ENCODE measurements at regions not wholly inside any gene's neighbourhood (a gene's known extent, or its start where the extent isn't known, plus 50 kb on each side); places are given as distances from the start of the nearest gene placed in this dataset.

DNA sequence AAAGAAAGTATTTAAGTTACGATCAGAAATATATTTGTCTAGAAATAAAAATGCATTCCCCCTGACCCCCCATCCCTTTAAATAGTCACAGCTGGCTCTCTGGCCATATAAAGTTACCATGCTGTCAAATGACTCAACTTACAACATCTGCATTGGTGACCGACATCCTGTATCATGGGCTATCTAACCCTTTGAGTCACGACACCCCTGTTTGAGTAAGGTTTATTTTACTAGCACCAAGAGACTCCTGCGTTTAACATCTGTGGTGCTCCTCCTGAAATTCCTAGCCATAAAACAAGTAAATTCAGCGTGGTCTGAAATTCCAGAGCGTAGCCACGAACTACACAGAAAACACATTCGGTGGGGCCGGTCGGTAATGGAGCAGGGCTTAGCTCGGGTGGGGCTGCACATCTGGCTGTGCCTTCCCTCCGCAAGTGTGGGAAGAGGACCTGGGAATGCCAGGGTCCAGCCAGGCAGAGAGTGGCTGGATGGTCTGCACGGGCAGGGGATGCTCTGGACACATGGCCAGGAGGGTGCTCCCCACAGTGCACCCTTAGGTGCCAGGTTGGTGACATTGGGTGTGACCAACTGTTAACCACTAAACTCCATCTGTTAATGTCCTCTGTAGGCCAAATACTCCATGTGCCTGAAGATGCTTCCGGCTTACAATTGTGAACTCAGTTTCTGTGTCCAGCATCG lies 53.0 kb upstream of the CLDN14 start:
- no peak overlapping the region for H3K27ac ChIP-seq
- TF ChIP-seq ZFX (IDR thresholded peaks at IDR 0.05; ENCODE audit: borderline replicate concordance): no peak
- TF ChIP-seq, protein P1, sequence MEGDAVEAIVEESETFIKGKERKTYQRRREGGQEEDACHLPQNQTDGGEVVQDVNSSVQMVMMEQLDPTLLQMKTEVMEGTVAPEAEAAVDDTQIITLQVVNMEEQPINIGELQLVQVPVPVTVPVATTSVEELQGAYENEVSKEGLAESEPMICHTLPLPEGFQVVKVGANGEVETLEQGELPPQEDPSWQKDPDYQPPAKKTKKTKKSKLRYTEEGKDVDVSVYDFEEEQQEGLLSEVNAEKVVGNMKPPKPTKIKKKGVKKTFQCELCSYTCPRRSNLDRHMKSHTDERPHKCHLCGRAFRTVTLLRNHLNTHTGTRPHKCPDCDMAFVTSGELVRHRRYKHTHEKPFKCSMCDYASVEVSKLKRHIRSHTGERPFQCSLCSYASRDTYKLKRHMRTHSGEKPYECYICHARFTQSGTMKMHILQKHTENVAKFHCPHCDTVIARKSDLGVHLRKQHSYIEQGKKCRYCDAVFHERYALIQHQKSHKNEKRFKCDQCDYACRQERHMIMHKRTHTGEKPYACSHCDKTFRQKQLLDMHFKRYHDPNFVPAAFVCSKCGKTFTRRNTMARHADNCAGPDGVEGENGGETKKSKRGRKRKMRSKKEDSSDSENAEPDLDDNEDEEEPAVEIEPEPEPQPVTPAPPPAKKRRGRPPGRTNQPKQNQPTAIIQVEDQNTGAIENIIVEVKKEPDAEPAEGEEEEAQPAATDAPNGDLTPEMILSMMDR (IDR thresholded peaks at IDR 0.05): no peak

DNA sequence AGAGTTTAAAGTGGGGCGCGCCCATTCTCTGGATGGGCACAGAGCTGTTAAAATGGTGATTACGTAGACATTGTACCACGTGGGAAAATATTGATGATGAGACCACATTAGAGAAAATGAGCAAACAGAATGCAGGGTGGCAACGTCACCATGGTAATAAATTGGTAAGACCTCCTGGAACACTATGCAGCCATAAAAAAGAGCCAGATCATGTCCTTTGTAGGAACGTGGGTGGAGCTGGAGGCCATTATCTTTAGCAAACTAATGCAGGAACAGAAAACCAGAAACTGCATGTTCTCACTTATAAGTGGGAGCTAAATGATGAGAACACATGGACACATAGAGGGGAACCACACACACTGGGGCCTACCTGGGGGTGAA lies 53.5 kb upstream of the CLDN14 start:
- H3K27ac ChIP-seq: no peak overlapping the region
- TF ChIP-seq ZFX (IDR thresholded peaks at IDR 0.05; ENCODE audit: borderline replicate concordance): no peak
- TF ChIP-seq, protein P1 (IDR thresholded peaks at IDR 0.05): no peak

DNA sequence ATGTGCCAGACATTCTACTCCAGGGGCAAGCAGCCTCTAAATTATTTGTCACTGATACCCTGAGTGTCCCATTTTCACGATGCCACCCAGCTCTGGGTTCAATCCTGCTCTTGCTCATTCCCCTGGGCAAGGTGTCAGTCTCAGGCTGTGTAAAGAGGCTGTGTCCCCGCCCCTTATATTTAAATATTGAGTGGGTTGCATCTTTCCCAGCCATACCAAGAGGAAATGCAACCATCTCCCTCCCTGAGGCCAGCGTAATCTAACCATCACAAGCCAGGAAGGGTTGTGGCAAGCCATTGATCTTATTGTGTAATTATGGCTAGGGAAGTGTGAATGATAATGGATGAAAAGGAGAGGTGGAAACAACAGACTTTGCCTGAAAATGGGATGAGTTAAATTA lies 54.7 kb upstream of the CLDN14 start:
- H3K27ac ChIP-seq: no peak overlapping the region
- TF ChIP-seq, protein P1 (IDR thresholded peaks at IDR 0.05): no peak
- no peak for TF ChIP-seq ZFX (IDR thresholded peaks at IDR 0.05; ENCODE audit: borderline replicate concordance)

DNA sequence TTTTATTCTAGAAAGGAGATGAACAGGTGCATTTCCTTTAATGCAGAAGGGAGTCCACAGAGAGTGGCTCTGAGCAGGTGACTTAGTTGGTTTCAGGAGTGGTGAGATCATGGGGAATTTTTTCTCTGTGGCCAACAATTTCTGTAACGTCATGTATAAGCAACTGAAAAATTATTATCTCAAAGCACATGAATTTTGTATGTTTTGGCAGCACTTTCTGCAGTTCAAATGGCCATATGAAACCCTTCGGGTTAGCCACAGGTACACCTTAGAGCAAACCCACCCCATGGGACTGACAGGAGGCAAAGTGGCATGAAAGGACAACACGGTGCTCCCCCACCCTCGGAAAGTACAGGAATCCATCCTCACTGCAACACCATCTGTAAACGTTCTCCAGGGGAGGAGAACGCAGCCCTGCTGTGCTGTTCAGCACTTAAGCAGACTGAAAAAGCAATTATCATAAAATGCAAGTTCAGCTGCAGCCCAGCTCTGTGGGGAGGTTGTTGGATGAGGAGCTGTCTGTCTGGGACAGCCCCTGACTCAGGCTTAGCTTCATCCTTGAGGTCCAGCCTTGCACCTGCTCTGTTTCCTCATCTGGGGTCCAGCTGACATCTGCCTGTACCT lies 55.8 kb upstream of the CLDN14 start:
- no peak overlapping the region for H3K27ac ChIP-seq
- TF ChIP-seq, protein P1 (IDR thresholded peaks at IDR 0.05): no peak
- TF ChIP-seq ZFX (IDR thresholded peaks at IDR 0.05; ENCODE audit: borderline replicate concordance): no peak

DNA sequence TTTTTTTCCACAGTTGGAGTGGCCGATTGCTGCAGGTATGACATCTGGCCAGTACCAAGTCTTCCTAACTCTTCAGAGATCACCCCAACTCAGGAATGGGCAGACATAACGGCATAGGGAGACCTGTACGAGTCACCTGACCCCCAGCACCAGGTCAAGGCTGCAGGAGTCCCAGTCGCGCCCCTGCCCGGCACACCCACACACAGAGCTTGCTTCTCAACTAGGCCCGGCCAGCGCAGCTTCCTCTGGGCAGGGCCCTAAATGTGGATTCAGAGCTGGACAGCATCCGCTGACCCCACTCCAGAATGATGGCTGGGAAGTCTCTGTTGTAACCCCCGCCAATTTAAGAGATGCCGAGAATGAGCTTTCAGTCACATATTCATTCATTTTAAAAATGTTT lies 58.8 kb upstream of the CLDN14 start:
- no peak overlapping the region for H3K27ac ChIP-seq
- no peak for TF ChIP-seq ZFX (IDR thresholded peaks at IDR 0.05; ENCODE audit: borderline replicate concordance)
- TF ChIP-seq, protein P1 (IDR thresholded peaks at IDR 0.05): no peak

DNA sequence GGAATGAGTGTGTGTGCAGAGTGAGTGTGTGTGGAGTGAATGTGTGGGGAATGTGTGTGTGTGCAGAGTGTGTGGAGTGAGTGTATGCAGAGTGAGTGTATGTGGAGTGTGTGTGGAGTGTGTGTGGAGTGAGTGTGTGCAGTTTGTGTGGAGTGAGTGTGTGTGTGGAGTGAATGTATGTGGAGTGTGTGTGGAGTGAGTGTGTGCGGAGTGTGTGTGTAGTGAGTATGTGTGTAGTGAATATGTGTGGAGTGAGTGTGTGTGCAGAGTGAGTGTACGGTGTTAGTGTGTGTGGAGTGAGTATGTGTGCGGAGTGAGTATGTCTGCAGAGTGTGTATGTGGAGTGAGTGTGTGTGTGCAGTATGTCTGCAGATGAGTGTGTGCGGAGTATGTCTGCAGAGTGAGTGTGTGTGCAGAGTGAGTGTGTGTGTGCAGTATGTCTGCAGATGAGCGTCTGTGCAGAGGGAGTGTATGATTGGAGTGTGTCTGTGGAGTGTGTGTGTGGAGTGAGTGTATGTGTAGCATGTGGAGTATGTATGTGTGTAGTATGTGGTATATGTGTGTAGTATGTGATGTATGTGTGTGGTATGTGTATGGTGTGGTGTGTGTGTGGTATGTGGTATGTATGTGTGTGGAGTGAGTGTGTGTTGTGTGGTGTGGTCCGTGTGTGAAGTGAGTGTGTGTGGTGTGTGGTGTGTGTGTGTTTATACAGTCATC lies 59.7 kb upstream of the CLDN14 start:
- TF ChIP-seq, protein P1 (IDR thresholded peaks at IDR 0.05): no peak
- no peak for TF ChIP-seq ZFX (IDR thresholded peaks at IDR 0.05; ENCODE audit: borderline replicate concordance)
- H3K27ac ChIP-seq: no peak overlapping the region

DNA sequence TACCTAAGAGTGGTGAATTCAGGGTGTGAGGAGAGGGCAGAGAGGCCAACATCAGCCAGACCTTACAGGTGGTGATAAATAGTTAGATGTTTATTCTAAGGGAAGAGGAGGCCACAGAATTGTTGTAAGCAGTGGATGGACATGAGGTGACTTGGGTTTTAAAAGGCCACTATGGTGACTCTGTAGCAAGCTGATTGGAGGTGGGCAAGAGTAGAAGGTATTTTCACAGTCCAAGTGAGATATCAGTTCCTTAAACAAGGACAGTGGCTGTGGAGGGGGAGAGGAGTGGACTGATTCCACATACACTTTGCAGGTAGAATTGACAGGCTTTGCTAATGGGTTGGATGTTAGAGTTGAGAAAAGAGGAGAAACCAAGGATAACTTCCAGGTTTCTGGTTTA lies 60.8 kb upstream of the CLDN14 start:
- TF ChIP-seq ZFX (IDR thresholded peaks at IDR 0.05; ENCODE audit: borderline replicate concordance): no peak
- TF ChIP-seq, protein P1 (IDR thresholded peaks at IDR 0.05): no peak
- H3K27ac ChIP-seq: no peak overlapping the region

Measured in 22Rv1 (cell line).